Kidney (tissue), 13 donors: ENCODE measurements at regions not wholly inside any gene's neighbourhood (a gene's known extent, or its start where the extent isn't known, plus 50 kb on each side); places are given as distances from the start of the nearest gene placed in this dataset.
A peak's percentile ranks its signal among the peaks of the same experiment; 100 is the strongest.

Experiments
- DNase-seq, 5 donors: peaks; one replicate each; pipeline ENCODE4 v3.0.0-alpha.2; 2013 to 2020
- FAIRE-seq: peaks from 2 replicates; lab custom pipeline; 2012; peaks lifted over from hg19 to GRCh38; lab: Jason Lieb, UNC
- H3K27ac ChIP-seq, 2 donors: one replicate each; pipeline ENCODE4 v1.7.0; 2013; ENCODE audit warnings: low read depth in 2 of 2, low read length in 2 of 2, inconsistent platforms in 1 of 2
- H3K27me3 ChIP-seq: one replicate; pipeline ENCODE4 v1.7.1; 2013; ENCODE audit warnings: low read length, inconsistent platforms; ENCODE audit not compliant: control insufficient read depth, insufficient read depth
- H3K36me3 ChIP-seq, 3 donors: one replicate each; pipeline versions ENCODE4 v1.7.0 to v1.7.1; 2013; ENCODE audit warnings: low read length in 3 of 3, control low read depth in 1 of 3, inconsistent platforms in 1 of 3; ENCODE audit not compliant: insufficient read depth in 3 of 3, control insufficient read depth in 2 of 3
- H3K4me1 ChIP-seq, 3 donors: one replicate each; pipeline versions ENCODE4 v1.7.0 to v1.7.1; 2013; ENCODE audit warnings: low read length in 3 of 3, inconsistent platforms in 1 of 3, low read depth in 1 of 3; ENCODE audit not compliant: control insufficient read depth in 2 of 3, insufficient read depth in 2 of 3
- H3K4me3 ChIP-seq, 3 donors: one replicate each; pipeline versions ENCODE4 v1.7.0 to v1.8.1; 2013; ENCODE audit warnings: low read length in 3 of 3, control low read depth in 1 of 3, inconsistent platforms in 1 of 3
- H3K9ac ChIP-seq, 3 donors: one replicate each; pipeline versions ENCODE4 v1.7.0 to v1.7.1; 2013; ENCODE audit warnings: low read length in 3 of 3, control low read depth in 1 of 3, inconsistent platforms in 1 of 3
- H3K9me3 ChIP-seq, 3 donors: one replicate each; pipeline versions ENCODE4 v1.7.0 to v1.7.1; 2013; ENCODE audit warnings: low read length in 3 of 3, control low read depth in 1 of 3, inconsistent platforms in 1 of 3; ENCODE audit not compliant: control insufficient read depth in 2 of 3, insufficient read depth in 1 of 3
- CTCF ChIP-seq: IDR thresholded peaks from 3 replicates; pipeline ENCODE4 v1.5.1; 2012; ENCODE audit warnings: mild to moderate bottlenecking, moderate library complexity, borderline replicate concordance; ENCODE audit not compliant: insufficient read depth; ENCODE audit errors: extremely low read depth
- intact Hi-C: fragments of 100-400 bp; cut with DNase I; formaldehyde crosslinking; loops from one replicate; pipeline ENCODE4 v1.11.1; 2022
- donor health status: control.
- donor health status: control.
- donor health status: control.
- donor health status: control.
- donor health status: control.
- donor health status: DM: yes; HTN: yes; CAD: no.
- donor health status: Normal renal cell carcinoma (clear cell type).

GRCh38 chr6:168158213-168158979, 79.4 kb upstream of the FRMD1 start:
- TF ChIP-seq CTCF: no peak
- Histone ChIP-seq H3K36me3 (no peaks in the 10 kb centered on the region), H3K9me3 (no peaks in the 10 kb centered on the region), H3K27ac (no peak overlapping the region), H3K4me3 (no peak overlapping the region), H3K27me3 (no peaks in the 10 kb centered on the region), H3K9ac (no peak overlapping the region), H3K4me1 (peaks cover 0 to 6% (median 2%) of the 10 kb centered on the region in 3 donors)
- peak in 2 of 5 donors; percentile 17 to 36 for DNase-seq
- intact Hi-C loops: no loop called here
- FAIRE-seq: no peak

GRCh38 chr6:168157272-168158212, 78.5 kb upstream of the FRMD1 start:
- Histone ChIP-seq H3K27ac (no peak overlapping the region), H3K36me3 (no peaks in the 10 kb centered on the region), H3K9me3 (no peaks in the 10 kb centered on the region), H3K4me3 (no peak overlapping the region), H3K27me3 (no peaks in the 10 kb centered on the region), H3K9ac (no peak overlapping the region), H3K4me1 (peaks cover 0 to 6% (median 2%) of the 10 kb centered on the region in 3 donors)
- TF ChIP-seq CTCF: no peak
- DNase-seq (peak in 4 of 5 donors; percentile 82 to 92 (median 85)), FAIRE-seq (no peak)
- intact Hi-C loops: no loop called here

DNA sequence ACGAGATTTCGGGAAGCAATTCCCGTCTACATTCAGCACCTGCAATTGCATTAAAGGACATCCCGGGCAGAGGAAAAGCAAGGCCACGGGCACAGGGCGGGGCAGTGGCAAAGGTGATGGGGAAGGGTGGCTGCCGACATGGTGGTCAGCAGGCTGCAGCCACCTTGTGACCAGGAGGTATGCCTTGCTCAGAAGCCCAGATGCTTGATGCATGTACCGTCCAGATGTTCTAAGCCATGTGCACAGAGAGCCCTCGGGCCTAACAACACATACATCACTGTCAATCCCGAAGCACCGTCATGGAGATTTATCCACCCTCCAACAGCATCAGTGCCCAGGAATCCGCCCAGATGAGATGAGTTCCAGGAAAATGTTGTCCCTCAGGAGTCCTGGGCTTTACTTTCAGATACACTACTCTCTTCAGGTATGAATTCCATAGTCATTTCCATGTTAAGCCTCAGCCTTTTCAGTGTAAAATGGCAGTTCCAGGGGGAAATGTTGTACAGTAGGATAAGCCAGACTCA, 77.8 kb upstream of the FRMD1 start:
- Histone ChIP-seq H3K27me3 (no peaks in the 10 kb centered on the region), H3K27ac (no peak overlapping the region), H3K9ac (no peak overlapping the region), H3K4me1 (peaks cover 0 to 6% (median 2%) of the 10 kb centered on the region in 3 donors), H3K4me3 (no peak overlapping the region), H3K36me3 (no peaks in the 10 kb centered on the region), H3K9me3 (no peaks in the 10 kb centered on the region)
- FAIRE-seq (no peak), DNase-seq (peak in 2 of 5 donors; percentile 7 to 33)
- no peak for TF ChIP-seq CTCF
- intact Hi-C loops: no loop called here
